GM21723 (cell line): ENCODE measurements at regions not wholly inside any gene's neighbourhood (a gene's known extent, or its start where the extent isn't known, plus 50 kb on each side); places are given as distances from the start of the nearest gene placed in this dataset.
"Not testable (repeated sequence)": the region's sequence is repeated elsewhere in the genome, so short reads cannot be mapped to it uniquely, and the experiment has no call there.

ENCODE experiments used
- ATAC-seq: cut with Tn5 transposase; IDR thresholded peaks from one replicate; pipeline ENCODE4 v1.9.1; 2021; ENCODE audit warnings: mild to moderate bottlenecking, moderate library complexity; ENCODE audit not compliant: unreplicated experiment

GRCh38 chr21:15274701-15275485 lies 210.1 kb upstream of the NRIP1 start:
- ATAC-seq = no peak

GRCh38 chr21:15275615-15276235 lies 210.9 kb upstream of the NRIP1 start:
- no peak for ATAC-seq

- no peak for ATAC-seq
These were observed 211.4 kb upstream of the NRIP1 start for GRCh38 chr21:15276243-15276642.

- no peak for ATAC-seq
These were observed 212.7 kb upstream of the NRIP1 start for GRCh38 chr21:15277466-15277865.

GRCh38 chr21:15278279-15278678 lies 213.5 kb upstream of the NRIP1 start:
- ATAC-seq = no peak

- ATAC-seq = no peak
These were observed 214.1 kb upstream of the NRIP1 start for GRCh38 chr21:15278851-15279250.

GRCh38 chr21:15279482-15279881 lies 214.7 kb upstream of the NRIP1 start:
- no peak for ATAC-seq

GRCh38 chr21:15281714-15282113 lies 216.9 kb upstream of the NRIP1 start:
- no peak for ATAC-seq

GRCh38 chr21:15282665-15283064 lies 217.9 kb upstream of the NRIP1 start:
- no peak for ATAC-seq

- ATAC-seq = no peak
These were observed 218.3 kb upstream of the NRIP1 start for GRCh38 chr21:15283138-15283537.

GRCh38 chr21:15283789-15284188 lies 219.0 kb upstream of the NRIP1 start:
- no peak for ATAC-seq

GRCh38 chr21:15285556-15285955 lies 220.8 kb upstream of the NRIP1 start:
- ATAC-seq = no peak

- ATAC-seq = no peak
These were observed 224.4 kb upstream of the NRIP1 start for GRCh38 chr21:15289246-15289645.

- ATAC-seq = no peak
These were observed 225.4 kb upstream of the NRIP1 start for GRCh38 chr21:15289896-15290841.

- no peak for ATAC-seq
These were observed 226.9 kb upstream of the NRIP1 start for GRCh38 chr21:15291621-15292266.

GRCh38 chr21:15293240-15293639 lies 228.4 kb upstream of the NRIP1 start:
- ATAC-seq = no peak

- no peak for ATAC-seq
These were observed 231.1 kb upstream of the NRIP1 start for GRCh38 chr21:15295875-15296274.

- no peak for ATAC-seq
These were observed 233.0 kb upstream of the NRIP1 start for GRCh38 chr21:15297824-15298223.

- no peak for ATAC-seq
These were observed 233.5 kb upstream of the NRIP1 start for GRCh38 chr21:15298306-15298705.

- ATAC-seq = not testable (repeated sequence)
These were observed 234.0 kb upstream of the NRIP1 start for GRCh38 chr21:15298755-15299154.

- ATAC-seq = no peak
These were observed 235.3 kb upstream of the NRIP1 start for GRCh38 chr21:15300131-15300530.
